ENCODE measurements at regions not wholly inside any gene's neighbourhood (a gene's known extent, or its start where the extent isn't known, plus 50 kb on each side); places are given as distances from the start of the nearest gene placed in this dataset.

DNA sequence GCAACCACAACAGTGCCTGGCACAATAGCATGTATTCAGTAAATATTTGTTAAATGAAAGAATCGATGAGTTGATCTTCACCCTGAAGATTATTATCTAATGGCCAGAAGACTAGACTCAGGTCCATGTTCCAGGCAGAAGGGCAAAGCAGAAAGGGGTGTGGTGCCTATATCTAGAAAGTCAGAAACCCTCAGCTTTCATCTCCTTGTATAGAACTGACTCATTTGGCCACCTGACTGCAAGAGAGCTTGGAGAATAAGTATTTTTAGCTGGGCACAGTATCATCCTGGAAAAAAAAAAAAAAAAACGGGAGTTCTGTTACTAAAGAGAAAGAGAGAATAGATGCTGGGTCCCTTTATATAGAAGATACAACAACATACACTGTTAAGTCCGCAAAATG lies 69.7 kb upstream of the SPRED1 start:
- DNase-seq: no peak

DNA sequence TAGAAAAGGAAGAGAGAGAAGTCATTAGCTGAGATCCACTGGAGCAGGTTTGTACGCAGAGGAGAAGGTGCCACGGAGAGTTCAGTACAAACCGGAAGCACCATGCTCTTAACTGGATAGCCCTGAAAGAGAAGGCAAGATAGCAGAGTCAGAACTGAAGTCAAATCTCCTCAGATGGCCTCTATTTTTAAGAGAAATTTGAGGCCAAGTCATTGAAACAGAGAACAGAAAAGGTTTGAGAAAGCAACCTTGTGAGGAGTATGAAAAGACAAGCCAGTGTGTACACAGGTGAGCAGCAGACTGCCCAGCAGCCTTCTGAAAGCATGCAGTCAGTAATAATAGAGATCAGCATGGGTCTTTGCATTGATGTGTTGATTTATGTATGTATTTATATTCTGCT lies 66.1 kb upstream of the SPRED1 start:
- no peak for DNase-seq

DNA sequence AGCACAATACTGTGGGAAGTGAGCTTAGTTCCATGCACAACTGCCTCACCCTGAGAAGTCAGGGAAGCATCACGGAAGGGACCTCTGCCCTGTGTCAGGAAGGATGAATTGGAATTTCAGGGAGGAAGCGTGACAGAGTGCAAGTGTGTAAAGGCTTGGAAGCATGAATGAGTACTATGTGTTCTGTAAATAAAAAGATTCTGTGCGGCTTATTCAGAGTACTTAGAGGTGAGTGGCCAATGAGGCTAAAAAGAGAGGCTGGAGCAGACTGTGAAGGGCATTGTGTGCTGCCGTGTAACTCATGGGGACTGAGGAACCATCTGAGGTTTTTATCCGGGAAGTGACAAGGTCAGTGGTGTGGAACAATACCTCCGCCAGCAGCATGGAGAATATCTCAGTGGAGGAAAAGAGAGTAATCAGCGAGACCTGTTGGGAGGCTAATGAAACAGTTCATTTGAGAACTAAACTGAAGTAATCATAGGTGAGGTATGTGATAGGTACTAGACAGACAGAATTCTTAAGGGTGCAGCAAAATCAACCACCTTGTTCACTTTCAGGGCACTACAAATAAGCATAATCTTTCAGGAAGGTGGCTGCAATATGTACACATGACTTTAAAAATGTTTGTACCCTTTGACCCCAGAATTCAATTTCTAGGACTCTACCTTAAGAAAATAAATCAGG lies 64.9 kb upstream of the SPRED1 start:
- DNase-seq: no peak

DNA sequence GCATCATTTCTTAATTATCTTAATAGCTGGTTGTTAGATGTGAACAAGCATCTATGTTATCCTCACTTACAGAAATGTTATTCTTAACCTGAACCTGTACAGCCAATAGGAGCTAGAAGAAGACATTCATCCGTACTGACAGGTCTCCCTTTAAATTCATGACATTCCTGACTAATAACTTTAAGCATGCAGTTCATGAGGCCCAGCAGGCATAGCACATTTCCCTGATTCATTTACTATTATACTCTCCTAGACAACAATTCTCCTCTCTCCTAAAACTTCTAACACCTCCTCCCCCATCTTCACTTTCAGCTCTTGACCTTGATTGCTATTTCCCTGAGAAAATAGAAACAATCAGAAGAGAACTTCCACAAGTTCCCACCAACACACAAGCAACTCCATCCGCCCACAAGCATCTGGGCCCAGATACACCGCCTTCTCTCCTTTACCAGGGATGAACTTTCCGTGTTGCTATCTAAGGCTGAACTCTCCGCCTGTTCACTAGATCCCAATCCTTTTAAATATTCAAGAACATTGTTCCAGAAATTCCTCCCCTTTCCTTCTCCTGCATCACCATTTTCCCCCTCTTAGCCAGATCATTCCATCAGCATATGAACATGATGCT lies 62.9 kb upstream of the SPRED1 start:
- DNase-seq: no peak

DNA sequence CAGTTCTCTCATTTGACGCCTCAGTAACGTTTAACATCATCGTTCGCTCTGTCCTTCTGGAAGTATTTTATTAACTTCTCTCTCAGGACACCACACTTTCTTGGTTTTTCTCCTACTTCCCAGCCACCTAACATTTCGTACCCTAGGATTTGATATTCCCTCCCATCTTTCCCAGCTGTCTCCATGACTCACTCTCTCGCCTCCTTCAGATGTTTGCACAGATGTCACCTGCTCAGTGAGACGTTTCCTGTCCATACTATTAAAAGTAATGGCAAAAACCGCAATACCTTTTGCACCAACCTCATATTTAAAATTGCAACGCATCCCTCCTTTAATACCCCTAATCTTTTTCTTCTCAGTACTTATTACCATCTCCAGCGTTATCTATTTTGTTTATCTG lies 62.1 kb upstream of the SPRED1 start:
- no peak for DNase-seq

DNA sequence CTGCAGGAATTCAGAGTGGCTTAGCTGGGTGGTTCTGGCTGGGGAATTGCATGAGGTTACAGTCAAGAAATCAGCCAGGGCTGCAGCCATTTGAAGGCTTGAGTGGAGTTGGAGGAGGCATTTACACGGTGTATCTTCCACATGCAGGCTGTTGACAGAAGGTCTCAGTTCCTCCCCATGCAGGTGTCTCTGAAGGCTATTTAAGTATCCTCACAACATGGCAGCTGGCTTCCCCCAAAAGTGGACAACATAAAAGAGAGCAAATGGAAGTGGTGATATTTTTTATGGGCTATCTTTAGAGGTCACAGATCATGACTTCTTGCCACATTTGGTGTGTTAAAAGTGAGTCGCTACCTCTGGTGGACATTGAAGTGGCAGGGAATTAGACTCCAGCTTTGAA lies 60.1 kb upstream of the SPRED1 start:
- no peak for DNase-seq

DNA sequence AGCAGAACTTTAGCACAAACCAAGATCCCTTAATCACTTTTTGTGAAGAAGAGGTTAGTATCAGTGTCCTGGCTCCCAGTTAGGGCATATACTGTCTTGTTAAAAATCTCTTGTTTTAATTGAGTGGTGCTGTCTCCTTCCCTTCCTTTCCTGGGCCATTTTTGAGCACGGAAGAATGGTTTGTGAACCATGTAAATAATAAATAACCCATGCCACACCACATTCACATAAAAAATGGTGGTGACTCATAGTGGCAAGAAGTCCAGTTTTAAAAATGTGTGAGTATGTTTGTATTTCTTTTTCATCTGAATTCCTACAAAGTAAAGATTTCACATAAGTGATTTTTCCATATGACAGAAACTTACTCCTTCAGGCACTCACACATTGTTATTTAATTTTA lies 59.1 kb upstream of the SPRED1 start:
- DNase-seq: no peak

DNA sequence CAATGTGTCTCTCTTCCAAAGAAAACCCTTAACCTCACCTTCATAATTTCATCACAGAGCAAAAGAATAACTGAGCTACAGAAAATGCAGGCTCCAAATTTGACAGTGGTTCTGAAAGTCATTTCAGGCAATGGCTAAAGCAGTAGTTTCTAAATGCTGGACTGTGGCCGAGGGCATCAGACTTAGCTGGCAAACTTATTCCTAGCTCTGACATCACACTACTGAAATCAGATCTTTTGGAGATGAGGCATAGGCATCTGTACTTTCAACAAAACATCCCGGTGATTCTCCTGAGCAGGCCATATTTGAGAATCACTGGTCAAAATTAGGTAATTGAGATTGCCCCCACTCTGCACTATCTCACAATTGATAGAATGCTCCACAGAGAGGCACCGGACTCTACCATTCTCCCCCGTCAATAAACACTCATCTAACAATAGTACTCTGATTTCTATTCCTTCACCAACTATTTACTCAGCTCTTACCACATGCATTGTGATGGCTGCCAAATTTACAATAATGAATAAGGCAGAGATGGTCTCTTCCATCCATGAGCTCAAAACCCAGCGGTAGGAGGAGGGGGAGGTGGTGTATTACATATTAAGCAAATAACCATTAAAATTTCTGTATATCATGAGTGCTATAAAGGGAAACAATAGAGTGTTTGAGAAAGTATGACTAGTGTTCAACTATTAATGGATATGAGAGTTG lies 57.3 kb upstream of the SPRED1 start:
- DNase-seq: no peak

DNA sequence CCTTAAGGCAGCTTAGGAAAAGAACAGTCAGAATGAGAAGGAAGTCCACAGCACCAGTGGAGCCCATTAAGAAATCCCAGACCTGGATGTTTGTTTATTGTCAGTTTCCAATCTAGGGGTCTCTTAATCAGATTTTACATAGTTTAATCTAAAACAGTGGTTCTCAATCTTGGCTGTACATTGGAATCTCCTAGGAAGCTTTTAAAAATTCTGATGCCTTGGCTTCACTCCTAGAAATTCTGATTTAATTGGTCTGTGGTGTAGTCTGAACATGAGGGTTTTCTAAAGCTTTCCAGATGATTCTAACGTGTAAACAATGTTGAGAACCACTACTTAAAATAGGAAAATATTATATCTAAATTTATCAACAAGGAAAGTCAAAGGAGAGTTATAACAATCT lies 56.6 kb upstream of the SPRED1 start:
- no peak for DNase-seq

DNA sequence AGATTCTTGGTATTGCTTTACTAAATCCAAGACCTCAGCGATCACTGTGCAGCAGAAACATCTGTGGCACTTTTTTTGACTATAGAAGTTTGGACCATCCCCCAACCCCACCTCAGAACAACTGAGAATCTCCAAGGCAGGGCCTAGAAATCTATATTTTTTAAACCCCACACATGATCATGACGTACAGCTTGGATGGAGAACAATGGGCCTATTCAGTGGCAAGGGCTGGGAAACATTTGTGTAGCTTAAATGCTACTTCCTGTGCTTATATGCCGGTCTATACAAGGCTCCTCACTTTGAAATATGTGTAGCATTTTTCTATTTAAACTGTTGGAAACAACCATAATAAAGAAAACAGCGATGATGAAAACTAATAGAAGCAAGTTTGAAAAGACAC lies 55.1 kb upstream of the SPRED1 start:
- DNase-seq: no peak

DNA sequence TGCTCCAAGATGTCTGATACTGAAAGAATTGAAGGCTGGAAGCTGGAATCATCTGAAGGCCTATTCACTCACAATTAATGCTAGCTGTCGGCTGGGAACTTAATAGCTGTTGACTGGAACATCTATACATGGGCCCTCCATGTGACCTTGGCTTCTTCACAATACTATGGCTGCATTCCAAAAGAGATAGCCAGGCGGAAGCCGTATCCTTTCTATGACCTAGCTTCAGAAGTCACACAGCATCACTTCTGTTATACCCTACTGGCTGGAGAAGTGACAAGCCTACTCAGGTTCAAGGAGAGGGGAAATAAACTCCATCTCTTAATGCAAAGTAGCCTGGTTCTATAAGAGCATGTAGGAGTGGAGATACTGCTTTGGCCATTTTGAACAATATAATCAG lies 50.9 kb upstream of the SPRED1 start:
- DNase-seq: no peak

DNA sequence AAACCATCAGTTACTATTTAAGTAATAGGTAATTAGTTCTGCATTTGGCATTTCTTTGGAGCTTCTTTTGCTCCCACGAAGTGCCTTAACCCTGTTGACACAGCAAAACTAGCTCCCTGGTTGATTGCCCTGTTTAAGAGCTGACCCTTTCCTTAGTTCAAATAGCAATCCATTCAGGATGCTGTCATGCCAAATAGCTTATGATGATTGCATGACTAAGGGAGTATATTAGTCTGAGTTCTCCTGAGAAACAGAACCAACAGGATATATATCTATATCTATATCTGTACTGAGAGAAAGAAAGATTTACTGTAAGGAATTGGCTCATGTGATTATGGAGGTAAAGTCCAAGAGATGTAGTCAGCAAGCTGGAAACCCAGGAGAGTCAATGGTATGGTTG lies 50.3 kb upstream of the SPRED1 start:
- DNase-seq: no peak

Measured in occipital lobe (tissue), 1 donor.